ENCODE measurements at regions not wholly inside any gene's neighbourhood (a gene's known extent, or its start where the extent isn't known, plus 50 kb on each side); places are given as distances from the start of the nearest gene placed in this dataset.
A peak's percentile ranks its signal among the peaks of the same experiment; 100 is the strongest.

DNA sequence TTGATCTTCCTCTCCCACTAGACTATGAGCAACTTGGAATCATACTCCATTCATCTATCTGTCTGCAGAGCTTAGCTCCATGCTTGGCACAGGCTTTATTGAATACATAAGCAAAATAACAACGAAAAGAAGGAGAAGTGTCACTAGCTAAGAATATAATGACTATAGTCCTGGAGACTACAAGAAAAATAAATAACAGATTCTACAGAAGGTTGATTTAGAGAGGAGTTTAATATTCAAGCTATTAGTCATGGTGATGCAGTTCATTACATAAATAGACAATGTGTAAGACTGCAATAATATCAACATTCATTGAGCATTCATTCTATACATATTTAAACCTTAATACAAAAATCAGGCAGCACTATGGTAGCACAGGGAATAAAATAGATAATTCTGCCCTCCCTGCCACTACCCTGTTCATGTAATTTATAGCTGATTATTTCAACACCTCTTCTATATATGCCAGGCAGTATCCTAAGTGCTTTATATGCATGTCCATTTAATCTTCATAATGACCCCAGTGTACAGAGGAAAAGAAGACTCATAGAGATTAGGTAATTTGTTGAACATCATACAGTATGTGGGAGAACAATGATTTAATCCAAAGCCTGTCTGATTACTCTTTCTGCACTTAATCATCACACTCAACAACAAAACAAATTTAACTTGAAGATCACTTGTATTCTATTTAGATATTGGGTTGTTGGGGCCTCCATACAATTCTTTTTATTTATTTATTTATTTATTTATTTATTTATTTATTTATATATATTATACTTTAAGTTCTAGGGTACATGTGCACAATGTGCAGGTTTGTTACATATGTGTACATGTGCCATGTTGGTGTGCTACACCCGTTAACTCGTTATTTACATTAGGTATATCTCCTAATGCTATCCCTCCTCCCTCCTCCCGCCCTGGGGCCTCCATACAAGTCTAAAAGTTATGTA lies 165.3 kb downstream of the RNF152 start:
- DNase-seq (ENCODE audit: low read depth): no peak

GRCh38 chr18:61724532-61724931 lies 168.3 kb downstream of the RNF152 start:
- no peak for DNase-seq (ENCODE audit: low read depth)

DNA sequence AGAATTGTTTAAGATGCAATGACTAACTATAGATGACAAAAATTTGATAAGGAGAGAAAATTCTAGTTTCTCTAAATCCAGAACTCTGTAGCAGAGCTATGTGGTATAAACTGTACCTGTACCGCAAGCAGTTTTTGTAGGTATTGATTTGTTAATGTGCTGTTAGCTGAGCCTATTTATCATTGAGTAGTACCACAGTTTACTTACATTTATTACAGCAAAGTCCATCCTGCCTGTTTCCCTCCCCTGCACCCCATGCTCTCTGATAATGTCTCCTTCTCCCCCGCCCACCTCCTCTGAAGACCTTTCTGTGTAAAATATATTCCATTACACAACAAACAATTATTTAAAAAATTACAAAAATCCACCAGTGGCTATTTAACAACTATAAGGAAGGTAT lies 170.6 kb downstream of the RNF152 start:
- DNase-seq (ENCODE audit: low read depth): no peak

- no peak for DNase-seq (ENCODE audit: low read depth)
Observed at GRCh38 chr18:61720496-61720895, 172.3 kb downstream of the RNF152 start.

DNA sequence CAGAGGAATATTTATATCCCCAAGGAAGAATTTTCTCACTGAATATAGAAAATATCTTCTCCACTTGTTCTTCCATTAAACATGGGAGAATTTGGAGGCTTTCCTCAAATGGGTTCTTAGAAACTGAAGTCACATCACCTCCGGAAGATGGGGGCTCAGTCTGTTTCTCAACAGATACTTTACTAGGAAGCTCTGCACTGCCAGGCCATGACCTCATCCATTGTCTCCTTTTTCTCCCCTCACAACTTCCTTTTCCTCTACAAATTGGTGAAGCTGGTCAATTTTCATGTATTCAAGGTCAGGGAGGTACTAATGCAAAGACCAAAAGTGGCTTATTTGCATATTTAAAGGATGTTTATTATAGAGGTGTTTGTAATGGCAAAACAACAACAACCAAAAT lies 173.1 kb downstream of the RNF152 start:
- DNase-seq (ENCODE audit: low read depth): no peak

DNA sequence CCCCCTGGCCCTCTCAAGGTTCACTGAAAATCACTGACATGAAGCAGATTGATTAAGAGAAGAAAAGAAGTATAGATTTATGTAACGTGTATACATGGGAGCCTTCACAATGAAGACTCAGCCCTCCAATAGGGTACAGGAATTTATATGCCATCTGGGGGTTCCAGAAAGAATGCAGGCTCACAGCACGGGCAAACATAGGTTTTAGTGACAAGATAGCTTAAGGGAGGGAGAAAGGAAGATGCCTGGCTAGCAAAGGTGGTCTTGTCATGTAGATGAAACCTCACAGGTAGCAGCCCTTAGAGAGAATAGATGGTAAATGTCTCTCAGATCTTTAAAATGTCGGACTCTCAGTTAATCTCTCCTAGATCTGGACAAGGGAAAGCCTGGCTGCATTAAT lies 173.9 kb downstream of the RNF152 start:
- no peak for DNase-seq (ENCODE audit: low read depth)

GRCh38 chr18:61714421-61714820 lies 178.4 kb downstream of the RNF152 start:
- DNase-seq (ENCODE audit: low read depth): no peak

- no peak for DNase-seq (ENCODE audit: low read depth)
Observed at GRCh38 chr18:61713502-61713901, 179.3 kb downstream of the RNF152 start.

DNA sequence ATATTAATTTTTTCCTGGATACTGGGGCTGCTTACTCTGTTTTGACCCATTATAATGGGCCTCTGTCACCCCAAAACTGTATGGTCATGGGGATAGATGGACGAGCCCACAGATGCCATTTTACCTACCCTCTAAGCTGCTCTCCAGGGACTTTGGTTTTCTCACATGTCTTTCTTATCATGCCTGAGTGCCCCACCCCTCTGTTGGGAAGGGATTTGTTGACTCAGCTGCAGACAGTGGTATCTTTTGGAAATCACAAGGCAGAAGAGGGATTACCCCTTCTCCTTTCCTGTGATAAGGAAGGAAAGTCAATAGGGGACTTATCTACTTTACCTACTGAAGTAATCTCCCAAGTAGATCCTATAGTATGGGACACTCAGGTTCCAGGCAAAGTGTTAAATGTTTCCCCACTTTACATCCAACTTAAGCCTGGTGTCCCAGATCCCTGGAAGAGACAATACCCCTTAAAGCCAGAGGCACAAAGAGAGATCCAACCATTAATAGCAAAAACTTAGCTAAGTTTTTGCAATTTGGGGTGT lies 182.7 kb downstream of the RNF152 start:
- DNase-seq (ENCODE audit: low read depth): no peak

GRCh38 chr18:61706276-61706915 lies 186.4 kb downstream of the RNF152 start:
- no peak for DNase-seq (ENCODE audit: low read depth)

- DNase-seq (ENCODE audit: low read depth): no peak
Observed at GRCh38 chr18:61703508-61703907, 189.3 kb downstream of the RNF152 start.

DNA sequence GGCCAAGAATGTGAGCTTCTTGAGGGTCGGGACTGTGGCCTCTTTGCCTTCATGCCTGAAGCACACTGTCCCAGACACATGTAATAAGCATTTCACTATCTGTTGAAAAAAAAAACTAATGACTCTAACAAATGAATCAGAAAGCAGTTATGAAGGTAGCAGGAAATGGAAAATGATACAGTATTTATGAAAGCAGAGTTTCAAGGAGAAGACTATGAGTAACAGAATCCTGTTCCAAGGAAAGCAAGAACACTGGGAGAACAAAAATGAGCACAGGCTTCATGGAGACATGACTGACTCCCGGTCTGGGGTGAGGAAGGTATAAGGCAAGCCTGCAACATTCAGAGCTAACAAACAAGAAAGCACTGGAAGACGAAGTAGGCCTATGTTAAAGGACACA lies 190.8 kb downstream of the RNF152 start:
- peak; percentile 16 for DNase-seq (ENCODE audit: low read depth)

DNA sequence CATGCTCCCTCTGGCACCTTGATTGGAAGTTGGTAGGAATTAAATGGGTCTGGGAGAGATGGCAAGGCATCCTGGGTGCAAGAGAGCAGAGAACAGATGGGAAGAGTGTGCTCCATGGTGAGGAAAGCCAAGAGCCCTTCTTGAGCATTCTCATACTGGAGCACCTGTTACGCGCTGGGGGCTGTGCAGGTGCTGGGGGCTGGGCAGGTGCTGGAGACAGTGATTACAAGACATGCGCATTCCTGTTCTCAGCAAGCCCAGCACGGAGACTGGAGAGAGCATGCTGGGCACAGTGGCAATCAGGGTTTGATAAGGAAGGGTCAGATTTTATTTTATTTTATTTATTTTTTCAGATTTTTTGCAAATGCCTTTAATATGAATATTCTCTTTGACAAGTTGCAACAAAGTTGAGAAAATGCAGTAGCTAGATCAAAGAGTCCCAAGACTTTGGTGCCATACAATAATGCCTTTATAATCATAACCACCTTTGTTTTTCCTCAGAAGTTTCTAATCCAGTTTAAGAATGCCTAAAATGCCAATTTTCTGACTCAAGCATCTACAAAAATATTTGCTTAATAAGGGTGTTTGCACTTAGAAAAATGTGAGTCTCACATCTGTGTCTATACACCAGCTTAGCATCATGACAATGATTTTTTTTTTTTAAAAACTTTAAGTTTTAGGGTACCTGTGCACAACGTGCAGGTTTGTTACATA lies 193.3 kb downstream of the RNF152 start:
- no peak for DNase-seq (ENCODE audit: low read depth)

DNA sequence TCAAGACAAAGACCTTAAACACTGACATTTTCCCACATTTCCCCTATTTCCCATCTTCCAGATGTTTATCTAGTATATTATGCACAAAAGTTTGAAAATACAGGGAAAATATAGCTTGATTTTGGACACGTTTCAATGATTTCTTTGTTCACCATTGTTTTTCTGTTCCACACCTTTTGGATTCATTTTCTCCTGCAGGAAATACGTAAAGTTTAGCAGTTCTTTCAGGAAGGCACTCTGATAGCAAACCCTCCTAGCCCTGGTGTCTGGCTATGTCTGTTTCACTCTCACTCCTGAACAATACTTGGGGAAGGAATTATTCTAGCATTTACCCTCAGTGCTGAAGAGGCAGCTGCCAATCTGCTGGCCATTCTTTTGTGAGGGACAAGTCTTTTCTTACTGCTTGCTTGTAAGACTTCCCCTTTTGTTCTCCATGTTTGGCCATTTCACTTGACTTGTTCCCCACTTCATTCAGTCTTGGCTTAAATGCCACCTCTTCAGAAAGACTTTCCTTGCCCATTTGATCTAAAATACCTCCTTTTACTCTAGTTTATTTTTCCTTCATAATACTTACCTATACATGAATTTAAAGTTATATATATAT lies 195.4 kb downstream of the RNF152 start:
- no peak for DNase-seq (ENCODE audit: low read depth)

DNA sequence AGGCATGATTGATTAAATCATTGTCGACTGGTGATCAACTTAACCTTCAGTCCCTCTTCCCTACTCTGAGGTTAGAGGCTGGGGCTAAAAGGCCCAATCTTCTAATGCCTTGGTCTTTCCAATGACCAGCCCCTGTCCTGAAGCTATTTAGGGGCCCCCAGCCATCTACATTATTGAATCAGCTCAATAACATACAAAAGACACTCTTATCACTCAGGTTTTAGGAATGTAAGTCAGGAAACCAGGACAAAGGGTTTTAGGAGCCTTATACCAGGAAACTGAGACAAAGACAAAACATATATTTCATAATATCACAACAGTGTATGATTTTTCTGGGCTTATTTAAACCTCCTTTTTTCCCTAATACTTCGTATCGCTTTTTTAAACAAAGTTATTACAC lies 198.6 kb downstream of the RNF152 start:
- DNase-seq (ENCODE audit: low read depth): no peak

- no peak for DNase-seq (ENCODE audit: low read depth)
Observed at GRCh38 chr18:61690418-61691138, 202.2 kb downstream of the RNF152 start.

DNA sequence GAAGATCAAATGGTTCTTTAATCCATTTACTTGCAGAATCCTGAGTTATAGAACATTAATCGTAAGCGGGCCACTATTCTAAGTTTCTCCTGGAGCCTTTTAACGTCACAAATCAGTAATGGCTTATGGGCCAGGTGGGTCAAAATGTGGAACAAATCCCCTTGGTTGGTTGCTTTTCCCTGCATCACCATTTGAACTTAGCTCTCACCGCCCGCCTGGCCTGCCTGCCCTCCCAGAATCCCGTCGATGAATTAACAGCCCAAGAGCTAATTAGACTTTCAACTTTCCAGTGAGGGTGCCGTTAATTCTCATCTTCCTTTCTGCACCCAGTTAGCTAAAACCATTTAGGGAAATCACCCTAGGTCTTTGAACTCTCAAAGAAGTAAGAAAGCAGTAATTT lies 205.5 kb downstream of the RNF152 start:
- DNase-seq (ENCODE audit: low read depth): no peak

DNA sequence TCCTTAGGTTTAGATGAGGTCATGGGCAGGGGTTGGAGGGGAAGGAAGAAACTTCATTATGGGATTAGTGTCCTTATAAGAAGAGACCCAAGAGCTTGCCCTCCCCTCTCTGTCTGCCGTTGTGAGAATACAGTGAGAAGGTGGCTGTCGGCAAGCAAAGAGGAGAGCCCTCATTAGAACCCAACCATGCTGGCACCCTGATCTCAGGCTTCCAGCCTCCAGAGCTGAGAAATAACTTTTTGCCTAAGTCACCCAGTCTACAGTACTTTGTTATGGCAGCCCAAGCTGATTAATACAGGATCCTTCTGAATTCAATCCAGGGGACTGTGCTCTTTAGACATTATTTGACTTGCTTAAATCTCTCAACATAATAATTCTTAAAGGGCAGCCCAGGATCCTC lies 209.0 kb downstream of the RNF152 start:
- DNase-seq (ENCODE audit: low read depth): no peak

- DNase-seq (ENCODE audit: low read depth): no peak
Observed at GRCh38 chr18:61681065-61681464, 211.7 kb downstream of the RNF152 start.

GRCh38 chr18:61679836-61680235 lies 213.0 kb downstream of the RNF152 start:
- no peak for DNase-seq (ENCODE audit: low read depth)

DNA sequence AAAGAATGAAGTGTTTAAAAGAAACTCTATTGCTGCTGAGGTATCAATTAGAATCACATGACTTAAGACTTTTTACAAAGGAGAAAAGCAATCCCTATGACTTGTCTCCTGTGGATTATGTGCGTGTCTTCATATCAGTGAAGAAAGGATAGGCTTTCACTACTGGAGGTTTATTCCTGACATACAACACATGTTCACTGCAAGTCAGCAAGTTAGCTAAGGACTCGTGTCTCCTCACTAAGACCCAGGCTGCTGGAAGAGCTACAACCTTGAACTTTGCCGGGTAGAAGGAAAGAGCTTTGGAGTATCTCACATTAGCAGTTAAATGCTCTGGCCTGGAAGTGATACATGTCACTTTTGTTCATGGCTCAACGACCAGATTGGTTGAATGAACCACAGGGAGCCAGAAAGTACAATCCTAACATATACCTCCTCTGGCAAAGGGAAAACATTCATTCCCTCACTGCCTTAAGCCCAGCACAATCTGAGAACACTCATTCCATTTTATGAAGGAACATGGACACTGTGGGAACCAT lies 215.3 kb downstream of the RNF152 start:
- DNase-seq (ENCODE audit: low read depth): no peak

All from Daoy (cell line).